ENCODE measurements at regions not wholly inside any gene's neighbourhood (a gene's known extent, or its start where the extent isn't known, plus 50 kb on each side); places are given as distances from the start of the nearest gene placed in this dataset.
"Not testable (repeated sequence)": the region's sequence is repeated elsewhere in the genome, so short reads cannot be mapped to it uniquely, and the experiment has no call there.

DNA sequence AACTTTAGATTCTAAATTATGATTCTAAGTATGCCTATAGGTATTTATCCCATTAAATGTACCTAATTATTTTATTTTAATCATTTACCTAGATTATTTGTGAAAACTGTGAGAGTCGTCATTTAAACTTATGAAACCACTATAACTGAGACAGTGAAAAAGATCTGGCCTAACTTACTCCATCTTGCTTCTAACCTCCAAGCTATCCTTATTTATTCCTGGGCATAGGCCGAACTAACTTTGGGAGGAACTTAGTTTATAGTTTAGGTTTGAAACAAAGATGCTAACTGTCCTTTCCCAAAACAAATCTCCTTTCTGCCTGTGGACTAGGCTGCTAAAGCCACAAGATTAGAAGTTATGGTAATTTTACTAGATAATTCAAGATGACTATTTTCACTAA is 79.7 kb upstream of the PPP2R5C start:
- Histone ChIP-seq H4K20me1 (ENCODE audit: insufficient read depth) (no peaks in the 10 kb centered on the region), H3K9ac (no peak overlapping the region), H3K4me2 (no peak overlapping the region), H3K27ac (no peak overlapping the region), H2AFZ (ENCODE audit: low read depth) (no peak overlapping the region), H3K79me2 (ENCODE audit: insufficient read depth, low read depth) (no peaks in the 10 kb centered on the region), H3K4me3 (IDR thresholded peaks at IDR 0.05; ENCODE audit: insufficient read depth, low read depth, low read length) (no peak overlapping the region), H3K4me1 (ENCODE audit: low read depth, poor library complexity, severe bottlenecking) (no peaks in the 10 kb centered on the region), H3K36me3 (ENCODE audit: insufficient read depth) (no peaks in the 10 kb centered on the region), H3K27me3 (ENCODE audit: insufficient read depth, low read depth) (no peaks in the 10 kb centered on the region)
- TF ChIP-seq CTCF (conservative IDR thresholded peaks at IDR 0.05; ENCODE audit: low read depth, low read length), result no peak

DNA sequence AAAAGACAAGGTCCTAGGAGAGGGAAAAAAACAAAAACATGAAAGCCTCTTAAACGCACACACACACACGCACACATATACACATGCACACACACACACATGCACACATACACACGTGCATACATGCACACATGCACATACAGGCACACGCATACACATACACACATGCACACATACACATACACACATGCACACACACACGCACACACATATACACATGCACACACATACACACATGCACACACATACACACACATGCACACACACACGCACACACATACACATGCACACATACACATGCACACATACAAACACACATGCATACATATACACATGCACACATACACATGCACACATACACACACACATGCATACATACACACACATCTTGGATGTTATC is 78.1 kb upstream of the PPP2R5C start:
- Histone ChIP-seq H3K79me2 (ENCODE audit: insufficient read depth, low read depth) (no peaks in the 10 kb centered on the region), H2AFZ (ENCODE audit: low read depth) (no peak overlapping the region), H3K4me1 (ENCODE audit: low read depth, poor library complexity, severe bottlenecking) (no peaks in the 10 kb centered on the region), H3K36me3 (ENCODE audit: insufficient read depth) (no peaks in the 10 kb centered on the region), H3K27ac (no peak overlapping the region), H3K9ac (no peak overlapping the region), H3K4me2 (no peak overlapping the region), H3K27me3 (ENCODE audit: insufficient read depth, low read depth) (no peaks in the 10 kb centered on the region), H3K4me3 (IDR thresholded peaks at IDR 0.05; ENCODE audit: insufficient read depth, low read depth, low read length) (no peak overlapping the region), H4K20me1 (ENCODE audit: insufficient read depth) (no peaks in the 10 kb centered on the region)
- no peak for TF ChIP-seq CTCF (conservative IDR thresholded peaks at IDR 0.05; ENCODE audit: low read depth, low read length)

DNA sequence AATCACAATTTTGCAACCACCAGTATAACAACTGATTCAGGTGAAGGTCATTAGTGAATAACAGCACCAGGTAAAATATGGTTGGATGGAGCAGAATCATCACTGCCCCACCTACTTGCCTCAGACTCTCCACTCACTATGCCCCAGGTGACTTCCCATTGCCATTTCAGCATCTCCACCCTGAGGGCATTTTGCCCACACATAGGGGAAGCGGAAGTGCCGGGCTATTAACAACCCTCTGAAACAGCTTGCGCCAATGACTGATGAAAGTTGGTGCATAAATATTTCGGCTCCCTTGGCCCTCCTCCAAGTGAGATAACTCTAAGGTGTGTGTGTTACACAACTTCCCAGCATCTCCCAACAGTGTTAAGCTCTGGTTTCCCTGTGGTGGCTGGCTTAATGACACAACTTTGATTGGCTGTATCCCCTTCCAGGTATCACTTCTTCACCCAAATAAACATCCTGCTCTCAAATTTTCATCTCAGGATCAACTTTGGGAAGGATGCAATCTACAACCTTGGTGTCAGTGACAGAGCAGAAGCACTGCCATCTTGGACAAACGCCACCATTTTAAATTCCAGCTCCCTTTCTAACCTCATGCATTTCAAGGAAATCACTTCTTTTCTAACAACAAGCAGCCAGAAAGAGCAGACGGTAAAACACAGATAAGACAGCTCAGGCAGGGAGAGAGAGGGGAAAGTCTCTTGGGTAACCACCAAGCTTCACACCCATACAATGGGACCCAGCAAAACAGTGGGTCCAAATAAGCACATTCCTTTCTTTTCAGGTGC is 73.6 kb upstream of the PPP2R5C start:
- TF ChIP-seq CTCF (conservative IDR thresholded peaks at IDR 0.05; ENCODE audit: low read depth, low read length), result no peak
- Histone ChIP-seq H3K27me3 (ENCODE audit: insufficient read depth, low read depth) (no peaks in the 10 kb centered on the region), H3K4me2 (no peak overlapping the region), H3K27ac (no peak overlapping the region), H3K36me3 (ENCODE audit: insufficient read depth) (no peaks in the 10 kb centered on the region), H4K20me1 (ENCODE audit: insufficient read depth) (no peaks in the 10 kb centered on the region), H3K79me2 (ENCODE audit: insufficient read depth, low read depth) (no peaks in the 10 kb centered on the region), H3K4me1 (ENCODE audit: low read depth, poor library complexity, severe bottlenecking) (no peaks in the 10 kb centered on the region), H3K4me3 (IDR thresholded peaks at IDR 0.05; ENCODE audit: insufficient read depth, low read depth, low read length) (no peak overlapping the region), H2AFZ (ENCODE audit: low read depth) (no peak overlapping the region), H3K9ac (no peak overlapping the region)

DNA sequence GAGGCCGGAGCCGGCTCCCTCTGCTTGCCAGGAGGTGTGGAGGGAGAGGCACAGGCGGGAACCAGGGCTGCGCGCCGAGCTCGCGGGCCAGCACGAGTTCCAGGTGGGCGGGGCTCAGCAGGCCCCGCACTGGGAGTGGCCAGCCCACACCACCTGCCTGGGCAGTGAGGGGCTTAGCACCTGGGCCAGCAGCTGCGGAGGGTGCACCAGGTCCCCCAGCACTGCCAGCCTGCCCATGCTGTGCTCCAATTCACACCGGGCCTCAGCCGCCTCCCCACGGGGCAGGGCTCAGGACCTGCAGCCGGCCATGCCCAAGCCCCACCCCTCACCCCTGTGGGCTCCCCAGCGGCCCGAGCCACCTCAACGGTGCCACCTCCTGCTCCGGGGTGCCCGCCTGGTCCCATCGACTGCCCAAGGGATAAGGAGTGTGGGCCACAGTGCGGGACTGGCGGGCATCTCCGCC is 72.4 kb upstream of the PPP2R5C start:
- Histone ChIP-seq H3K27ac (no peak overlapping the region), H3K4me3 (IDR thresholded peaks at IDR 0.05; ENCODE audit: insufficient read depth, low read depth, low read length) (no peak overlapping the region), H3K4me2 (no peak overlapping the region), H4K20me1 (ENCODE audit: insufficient read depth) (no peaks in the 10 kb centered on the region), H3K9ac (no peak overlapping the region), H3K79me2 (ENCODE audit: insufficient read depth, low read depth) (no peaks in the 10 kb centered on the region), H3K36me3 (ENCODE audit: insufficient read depth) (no peaks in the 10 kb centered on the region), H3K4me1 (ENCODE audit: low read depth, poor library complexity, severe bottlenecking) (no peaks in the 10 kb centered on the region), H3K27me3 (ENCODE audit: insufficient read depth, low read depth) (no peaks in the 10 kb centered on the region), H2AFZ (ENCODE audit: low read depth) (no peak overlapping the region)
- TF ChIP-seq CTCF (conservative IDR thresholded peaks at IDR 0.05; ENCODE audit: low read depth, low read length), result no peak

GRCh38 chr14:101689966-101690365 is 71.5 kb upstream of the PPP2R5C start:
- not testable (repeated sequence) for H3K4me2 ChIP-seq; H3K9ac ChIP-seq; H3K4me1 ChIP-seq (ENCODE audit: low read depth, poor library complexity, severe bottlenecking); H2AFZ ChIP-seq (ENCODE audit: low read depth); H3K79me2 ChIP-seq (ENCODE audit: insufficient read depth, low read depth); H3K27me3 ChIP-seq (ENCODE audit: insufficient read depth, low read depth); H4K20me1 ChIP-seq (ENCODE audit: insufficient read depth); H3K4me3 ChIP-seq (IDR thresholded peaks at IDR 0.05; ENCODE audit: insufficient read depth, low read depth, low read length); H3K36me3 ChIP-seq (ENCODE audit: insufficient read depth); H3K27ac ChIP-seq
